ENCODE measurements at regions not wholly inside any gene's neighbourhood (a gene's known extent, or its start where the extent isn't known, plus 50 kb on each side); places are given as distances from the start of the nearest gene placed in this dataset.

DNA sequence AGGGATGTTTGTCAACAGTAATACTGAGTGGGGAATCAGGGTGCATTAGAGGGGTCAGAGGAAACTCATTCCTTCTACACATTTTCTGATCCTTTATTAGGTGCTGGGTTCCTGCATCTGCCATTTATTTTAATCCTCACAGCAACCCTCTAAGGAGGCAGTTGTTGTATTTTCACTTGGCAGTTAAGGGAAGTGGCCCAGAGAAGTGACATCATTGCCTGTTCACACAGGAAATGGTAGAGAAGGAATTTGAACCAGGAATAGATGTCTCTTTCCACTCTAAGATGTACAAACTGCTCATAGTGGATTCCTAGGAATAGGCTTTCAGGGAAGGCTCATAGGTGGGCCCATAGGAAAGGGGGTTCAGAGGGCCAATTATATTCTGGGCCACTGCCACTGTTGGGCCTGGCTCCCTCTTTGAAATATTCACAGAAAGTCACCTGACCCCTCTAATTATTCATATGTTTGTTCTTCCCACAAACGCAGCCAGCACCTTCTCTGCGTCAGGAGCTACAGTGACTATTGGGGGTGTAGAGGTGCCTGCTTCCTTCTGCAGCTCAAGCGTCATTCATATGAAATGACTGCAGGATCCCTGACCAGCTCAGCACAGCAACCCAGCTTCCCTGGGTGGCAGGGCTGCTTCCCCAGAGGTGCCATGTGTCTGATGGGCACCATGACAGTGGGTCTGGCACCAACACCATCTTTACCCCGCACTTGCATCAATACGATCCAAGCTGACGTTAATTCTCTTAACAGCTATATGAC is 163.9 kb upstream of the SMAD3 start:
- H2AFZ ChIP-seq, result peak overlapping the region; percentile 3
- TF ChIP-seq, protein P1, sequence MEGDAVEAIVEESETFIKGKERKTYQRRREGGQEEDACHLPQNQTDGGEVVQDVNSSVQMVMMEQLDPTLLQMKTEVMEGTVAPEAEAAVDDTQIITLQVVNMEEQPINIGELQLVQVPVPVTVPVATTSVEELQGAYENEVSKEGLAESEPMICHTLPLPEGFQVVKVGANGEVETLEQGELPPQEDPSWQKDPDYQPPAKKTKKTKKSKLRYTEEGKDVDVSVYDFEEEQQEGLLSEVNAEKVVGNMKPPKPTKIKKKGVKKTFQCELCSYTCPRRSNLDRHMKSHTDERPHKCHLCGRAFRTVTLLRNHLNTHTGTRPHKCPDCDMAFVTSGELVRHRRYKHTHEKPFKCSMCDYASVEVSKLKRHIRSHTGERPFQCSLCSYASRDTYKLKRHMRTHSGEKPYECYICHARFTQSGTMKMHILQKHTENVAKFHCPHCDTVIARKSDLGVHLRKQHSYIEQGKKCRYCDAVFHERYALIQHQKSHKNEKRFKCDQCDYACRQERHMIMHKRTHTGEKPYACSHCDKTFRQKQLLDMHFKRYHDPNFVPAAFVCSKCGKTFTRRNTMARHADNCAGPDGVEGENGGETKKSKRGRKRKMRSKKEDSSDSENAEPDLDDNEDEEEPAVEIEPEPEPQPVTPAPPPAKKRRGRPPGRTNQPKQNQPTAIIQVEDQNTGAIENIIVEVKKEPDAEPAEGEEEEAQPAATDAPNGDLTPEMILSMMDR (IDR thresholded peaks at IDR 0.05), result no peak
- no peak overlapping the region for H3K4me2 ChIP-seq (ENCODE audit: low read length)
- no peaks in the 10 kb centered on the region for H3K4me1 ChIP-seq
- H3K79me2 ChIP-seq, result no peaks in the 10 kb centered on the region
- H3K36me3 ChIP-seq (ENCODE audit: control insufficient read depth, insufficient read depth, low read length), result no peaks in the 10 kb centered on the region
- H3K27me3 ChIP-seq (ENCODE audit: control insufficient read depth, insufficient read depth, low read length), result no peaks in the 10 kb centered on the region
- no peak overlapping the region for H3K4me3 ChIP-seq (ENCODE audit: low read depth, low read length)
- H3K9me3 ChIP-seq (ENCODE audit: control insufficient read depth, low read length), result no peaks in the 10 kb centered on the region
- H3K9ac ChIP-seq, result no peak overlapping the region
- peak overlapping the region; percentile 19 for H3K27ac ChIP-seq

DNA sequence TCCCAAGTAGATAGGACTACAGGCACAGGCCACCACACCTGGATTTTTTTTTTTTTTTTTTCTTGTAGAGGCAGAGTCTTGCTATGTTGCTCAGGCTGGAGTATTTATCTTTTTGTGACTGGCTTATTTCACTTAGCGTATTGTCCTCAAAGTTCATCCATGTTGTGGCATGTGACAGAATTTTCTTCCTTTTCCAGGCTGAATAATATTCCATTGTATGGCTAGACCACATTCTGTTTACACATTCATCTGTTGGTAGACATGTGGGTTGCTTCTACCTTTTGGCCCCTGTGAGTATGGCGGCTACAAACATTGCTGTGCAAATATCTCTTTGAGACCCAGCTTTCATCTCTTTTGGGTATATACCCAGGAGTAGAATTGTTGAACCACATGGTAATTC is 160.2 kb upstream of the SMAD3 start:
- Histone ChIP-seq H3K36me3 (ENCODE audit: control insufficient read depth, insufficient read depth, low read length) (no peaks in the 10 kb centered on the region), H3K79me2 (no peaks in the 10 kb centered on the region), H2AFZ (no peak overlapping the region), H3K27me3 (ENCODE audit: control insufficient read depth, insufficient read depth, low read length) (no peaks in the 10 kb centered on the region), H3K4me2 (ENCODE audit: low read length) (no peak overlapping the region), H3K4me1 (no peaks in the 10 kb centered on the region), H3K27ac (no peak overlapping the region), H3K9ac (no peak overlapping the region), H3K9me3 (ENCODE audit: control insufficient read depth, low read length) (no peaks in the 10 kb centered on the region), H3K4me3 (ENCODE audit: low read depth, low read length) (no peak overlapping the region)
- TF ChIP-seq, protein P1 (IDR thresholded peaks at IDR 0.05), result no peak

DNA sequence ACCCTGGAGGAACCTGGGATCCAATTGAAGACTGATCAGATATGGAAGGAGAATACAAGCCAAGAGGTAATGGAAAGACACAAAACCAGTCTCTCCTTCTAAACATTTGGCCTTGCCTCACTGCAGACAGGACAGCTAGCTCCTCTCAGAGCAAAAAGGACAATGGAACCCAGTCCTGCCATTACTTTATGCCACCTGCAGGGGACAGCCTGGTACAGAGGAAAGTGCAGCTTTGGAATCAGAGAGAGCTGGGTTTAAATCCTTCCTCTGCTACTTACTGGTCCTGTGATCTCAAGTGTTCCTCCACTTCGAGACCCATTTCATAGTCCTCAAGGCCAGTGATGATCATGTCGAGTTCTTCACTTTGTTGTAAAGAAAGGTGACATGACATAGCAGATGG is 159.4 kb upstream of the SMAD3 start:
- Histone ChIP-seq H3K27ac (no peak overlapping the region), H3K79me2 (no peaks in the 10 kb centered on the region), H3K9me3 (ENCODE audit: control insufficient read depth, low read length) (no peaks in the 10 kb centered on the region), H3K4me1 (no peaks in the 10 kb centered on the region), H2AFZ (no peak overlapping the region), H3K4me3 (ENCODE audit: low read depth, low read length) (no peak overlapping the region), H3K27me3 (ENCODE audit: control insufficient read depth, insufficient read depth, low read length) (no peaks in the 10 kb centered on the region), H3K4me2 (ENCODE audit: low read length) (no peak overlapping the region), H3K36me3 (ENCODE audit: control insufficient read depth, insufficient read depth, low read length) (no peaks in the 10 kb centered on the region), H3K9ac (no peak overlapping the region)
- TF ChIP-seq, protein P1 (IDR thresholded peaks at IDR 0.05), result no peak

DNA sequence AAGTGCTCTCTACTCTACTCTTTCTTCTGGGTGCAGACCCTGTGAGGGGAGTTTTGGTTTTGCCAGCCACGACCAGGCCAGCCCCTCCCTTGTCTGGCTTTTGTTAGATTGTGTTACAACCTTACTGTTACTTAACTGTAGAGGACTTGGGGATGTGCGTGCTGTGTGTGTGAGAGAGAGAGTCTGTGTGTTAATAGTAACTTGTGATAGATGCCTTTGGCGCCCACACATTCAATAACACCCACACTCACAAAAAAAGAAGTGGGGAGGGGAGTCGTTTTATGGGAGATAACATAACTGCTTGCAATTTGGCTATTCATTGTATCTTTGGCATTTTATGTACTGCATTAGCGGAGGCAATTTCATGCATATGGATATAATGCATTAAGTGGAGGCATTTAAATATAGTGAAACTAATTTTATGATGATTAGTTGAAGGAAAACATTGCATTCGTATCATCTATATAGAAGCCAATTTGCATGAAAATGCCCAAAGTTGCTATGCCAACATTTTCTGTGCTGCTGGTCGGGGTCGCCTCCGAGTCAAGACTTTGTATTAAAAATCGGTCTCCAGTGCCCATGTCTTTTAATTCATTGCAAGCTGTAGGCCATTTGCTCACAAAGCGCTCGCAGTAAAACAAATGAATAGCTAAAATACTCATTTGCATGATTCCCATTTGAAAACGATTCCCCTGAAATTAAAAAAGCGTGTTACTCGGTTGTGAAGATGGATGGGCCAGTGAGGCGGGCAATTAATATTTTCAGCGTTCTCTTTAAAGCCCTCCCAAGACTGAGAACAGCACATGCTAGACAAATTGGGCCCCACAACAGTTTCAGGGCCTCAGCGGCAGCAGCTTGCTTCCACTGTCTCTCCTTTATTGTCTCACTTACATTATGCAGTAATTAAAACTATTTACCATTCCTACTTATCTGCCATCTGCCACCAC is 158.5 kb upstream of the SMAD3 start:
- H3K9ac ChIP-seq, result no peak overlapping the region
- H3K4me1 ChIP-seq, result no peaks in the 10 kb centered on the region
- H3K27ac ChIP-seq, result no peak overlapping the region
- TF ChIP-seq, protein P1 (IDR thresholded peaks at IDR 0.05), result no peak
- no peak overlapping the region for H3K4me3 ChIP-seq (ENCODE audit: low read depth, low read length)
- H3K9me3 ChIP-seq (ENCODE audit: control insufficient read depth, low read length), result no peaks in the 10 kb centered on the region
- H2AFZ ChIP-seq, result no peak overlapping the region
- H3K27me3 ChIP-seq (ENCODE audit: control insufficient read depth, insufficient read depth, low read length), result no peaks in the 10 kb centered on the region
- no peak overlapping the region for H3K4me2 ChIP-seq (ENCODE audit: low read length)
- no peaks in the 10 kb centered on the region for H3K79me2 ChIP-seq
- no peaks in the 10 kb centered on the region for H3K36me3 ChIP-seq (ENCODE audit: control insufficient read depth, insufficient read depth, low read length)
